ENCODE measurements at regions not wholly inside any gene's neighbourhood (a gene's known extent, or its start where the extent isn't known, plus 50 kb on each side); places are given as distances from the start of the nearest gene placed in this dataset.

GRCh38 chr4:62210486-62210885 lies 1010.4 kb downstream of the ADGRL3 start:
- POLR2A ChIA-PET = no interaction called here
- Histone ChIP-seq H3K9ac (ENCODE audit: insufficient read depth, low read depth, low read length) (no peak overlapping the region), H3K27me3 (ENCODE audit: control insufficient read depth in 1 of 2, insufficient read depth in 2 of 2, low read length in 2 of 2) (no peaks in the 10 kb centered on the region), H3K27ac (ENCODE audit: extremely low read length, insufficient read depth, low read length) (no peak overlapping the region), H2AFZ (ENCODE audit: low read length) (no peak overlapping the region), H3K4me3 (replicated peaks in 1 of 3; ENCODE audit: insufficient read depth in 1 of 3, low read depth in 2 of 3, low read length in 3 of 3) (no peak overlapping the region), H3K36me3 (replicated peaks in 1 of 2; ENCODE audit: control insufficient read depth in 1 of 2, insufficient read depth in 2 of 2, low read length in 2 of 2) (no peaks in the 10 kb centered on the region), H3K4me2 (ENCODE audit: low read depth, low read length) (no peak overlapping the region), H3K9me3 (ENCODE audit: low read length) (no peaks in the 10 kb centered on the region), H3K79me2 (ENCODE audit: insufficient read depth, low read length) (no peaks in the 10 kb centered on the region), H3K4me1 (ENCODE audit: insufficient read depth, low read length) (no peaks in the 10 kb centered on the region), H4K20me1 (ENCODE audit: insufficient read depth, low read length) (no peaks in the 10 kb centered on the region)
- FAIRE-seq (no peak), DNase-seq (ENCODE audit: low spot score) (no peak), ATAC-seq (no peak)
- in situ Hi-C loops (cut with HindIII; ENCODE audit: extremely low pct_ligation_motif_present, low pct_unique_long_range_greater_than_20kb) (no loop called here), intact Hi-C loops (cut with micrococcal nuclease; ENCODE audit: unreplicated experiment) (no loop called here)
- no TSS peak for BruUV-seq (replicated peaks)
- CTCF ChIA-PET (ENCODE audit: low intra/inter-chr PET ratio, low total read pairs) = no interaction called here
- TF ChIP-seq CHD2 (IDR thresholded peaks at IDR 0.05; ENCODE audit: low read depth, low read length) = no peak
- TF ChIP-seq ZBTB26 (CRISPR knock-in tag; IDR thresholded peaks at IDR 0.05; ENCODE audit: borderline replicate concordance) = no peak

GRCh38 chr4:62209757-62210485 lies 1009.8 kb downstream of the ADGRL3 start:
- ATAC-seq (no peak), FAIRE-seq (no peak), DNase-seq (ENCODE audit: low spot score) (no peak)
- in situ Hi-C loops (cut with HindIII; ENCODE audit: extremely low pct_ligation_motif_present, low pct_unique_long_range_greater_than_20kb) (no loop called here), intact Hi-C loops (cut with micrococcal nuclease; ENCODE audit: unreplicated experiment) (no loop called here)
- no peak overlapping the region for H3K9ac ChIP-seq (ENCODE audit: insufficient read depth, low read depth, low read length)
- 3% methylated on average over 4 of the region's 4 CpGs for WGBS (ENCODE audit: low lambda C conversion rate)
- POLR2A ChIA-PET = no interaction called here
- H3K4me1 ChIP-seq (ENCODE audit: insufficient read depth, low read length) = no peaks in the 10 kb centered on the region
- no peaks in the 10 kb centered on the region for H3K27me3 ChIP-seq (ENCODE audit: control insufficient read depth in 1 of 2, insufficient read depth in 2 of 2, low read length in 2 of 2)
- no peaks in the 10 kb centered on the region for H3K9me3 ChIP-seq (ENCODE audit: low read length)
- no TSS peak for BruUV-seq (replicated peaks)
- no peak overlapping the region for H3K4me3 ChIP-seq (replicated peaks in 1 of 3; ENCODE audit: insufficient read depth in 1 of 3, low read depth in 2 of 3, low read length in 3 of 3)
- CTCF ChIA-PET (ENCODE audit: low intra/inter-chr PET ratio, low total read pairs) = no interaction called here
- no peak overlapping the region for H3K27ac ChIP-seq (ENCODE audit: extremely low read length, insufficient read depth, low read length)
- TF ChIP-seq CREBL2 (CRISPR knock-in tag; IDR thresholded peaks at IDR 0.05; ENCODE audit: borderline replicate concordance) (no peak), PAXIP1 (CRISPR knock-in tag; conservative IDR thresholded peaks at IDR 0.05) (no peak), ZNF121 (CRISPR knock-in tag; IDR thresholded peaks at IDR 0.05) (no peak), ZBTB14 (CRISPR knock-in tag; IDR thresholded peaks at IDR 0.05) (no peak), ZUFSP (CRISPR knock-in tag; IDR thresholded peaks at IDR 0.05; ENCODE audit: borderline replicate concordance) (no peak)
- H2AFZ ChIP-seq (ENCODE audit: low read length) = no peak overlapping the region
- no peak overlapping the region for H3K4me2 ChIP-seq (ENCODE audit: low read depth, low read length)
- H4K20me1 ChIP-seq (ENCODE audit: insufficient read depth, low read length) = no peaks in the 10 kb centered on the region
- H3K36me3 ChIP-seq (replicated peaks in 1 of 2; ENCODE audit: control insufficient read depth in 1 of 2, insufficient read depth in 2 of 2, low read length in 2 of 2) = no peaks in the 10 kb centered on the region
- H3K79me2 ChIP-seq (ENCODE audit: insufficient read depth, low read length) = no peaks in the 10 kb centered on the region

All from HepG2 (cell line).